ENCODE measurements at regions not wholly inside any gene's neighbourhood (a gene's known extent, or its start where the extent isn't known, plus 50 kb on each side); places are given as distances from the start of the nearest gene placed in this dataset.
A peak's percentile ranks its signal among the peaks of the same experiment; 100 is the strongest.

DNA sequence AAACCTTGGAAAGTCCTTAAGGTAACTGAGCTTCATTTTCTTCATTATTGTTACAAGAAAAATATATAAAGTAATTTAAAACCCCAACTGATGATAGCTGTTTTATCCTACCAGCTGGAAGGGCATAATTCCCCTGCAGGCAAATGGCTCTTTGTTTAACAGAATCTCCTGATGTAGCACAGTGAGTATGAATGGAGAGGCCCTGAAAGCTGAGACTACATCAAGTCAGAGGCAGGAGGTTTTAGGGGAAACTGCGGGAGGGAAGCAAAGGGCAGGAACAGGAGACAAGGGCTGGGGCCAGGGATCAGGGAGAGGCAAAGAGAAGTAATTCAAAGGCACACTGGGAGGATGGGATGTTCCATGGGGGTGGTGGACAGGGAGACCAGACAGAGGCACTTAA is 119.0 kb upstream of the LRFN2 start:
- Histone ChIP-seq H3K4me1 (peaks cover 16 to 100% (median 100%) of the 10 kb centered on the region in 10 experiments), H3K9ac (peak overlapping the region in 3 of 11 experiments; percentile 29 to 79 (median 73); a peak in 5 of 22 replicates), H3K27me3 (peaks cover 0 to 15% (median 0%) of the 10 kb centered on the region in 11 experiments; a peak in 4 of 22 replicates), H3K4me3 (no peak overlapping the region), H3K36me3 (no peaks in the 10 kb centered on the region), H4K20me1 (no peaks in the 10 kb centered on the region), H3K9me3 (replicated peaks in 1 of 11) (peaks cover 0 to 6% (median 0%) of the 10 kb centered on the region in 11 experiments; a peak in 2 of 22 replicates), H3K27ac (peak overlapping the region in 6 of 11 experiments; percentile 30 to 89 (median 78); a peak in 11 of 22 replicates), H3K4me2 (peak overlapping the region in 8 of 11 experiments; percentile 65 to 96 (median 90); a peak in 16 of 22 replicates)
- no peak for TF ChIP-seq Cebpa-rat (IDR thresholded peaks at IDR 0.05)

DNA sequence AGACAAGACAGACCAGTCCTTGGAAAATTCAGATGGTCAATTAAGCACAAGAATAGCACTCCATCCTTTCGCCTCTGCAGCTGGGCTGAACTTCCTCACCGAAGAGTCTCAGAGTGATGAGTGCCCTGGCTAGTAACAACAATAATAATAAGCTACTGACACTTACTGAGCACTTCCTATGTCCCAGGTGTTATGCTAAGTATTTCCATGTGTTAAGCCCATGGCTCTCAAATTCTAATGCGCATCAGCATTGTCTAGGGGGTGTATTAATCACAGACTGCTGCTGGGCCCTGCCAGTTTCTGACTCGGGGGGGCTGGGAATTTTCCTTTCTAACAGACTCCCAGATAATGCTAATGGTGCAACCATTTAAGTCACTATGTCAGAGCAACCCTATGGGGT is 118.2 kb upstream of the LRFN2 start:
- peak overlapping the region in 4 of 11 experiments; percentile 29 to 79 (median 66); a peak in 6 of 22 replicates for H3K9ac ChIP-seq

DNA sequence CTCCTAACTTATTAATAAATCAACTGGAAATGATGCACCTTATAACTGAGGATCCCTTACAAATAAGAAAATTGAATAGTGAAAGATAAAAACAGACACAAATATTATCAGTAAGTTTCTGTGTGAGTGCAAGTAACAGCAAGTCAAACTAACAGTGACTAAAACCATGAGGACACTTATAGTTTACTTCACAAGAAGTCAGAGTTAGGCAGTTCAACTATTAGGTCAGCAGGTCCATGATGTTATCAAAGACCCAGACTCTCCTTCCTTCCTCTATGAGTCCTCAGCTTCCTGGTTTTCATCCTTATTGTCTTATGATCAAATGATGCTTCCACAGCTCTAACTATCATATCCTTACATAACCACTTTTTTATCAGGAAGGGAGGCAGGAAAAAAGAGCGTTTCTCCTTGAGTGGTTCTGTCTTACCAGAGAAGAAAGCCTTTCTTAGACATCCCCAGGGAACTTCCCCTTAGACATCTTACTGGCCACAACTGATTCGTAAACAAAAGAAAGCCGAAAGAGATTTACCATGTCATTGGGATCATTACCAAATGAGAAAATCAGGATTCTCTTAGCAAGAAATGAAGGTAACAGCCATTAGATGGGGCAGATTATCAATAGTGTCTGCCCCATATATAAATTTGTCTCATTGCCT is 114.3 kb upstream of the LRFN2 start:
- Histone ChIP-seq H4K20me1 (no peaks in the 10 kb centered on the region), H3K4me1 (peaks cover 9 to 100% (median 98%) of the 10 kb centered on the region in 10 experiments; a peak in 18 of 20 replicates), H3K4me3 (peak overlapping the region in 4 of 10 experiments; percentile 1 to 67 (median 38); a peak in 5 of 20 replicates), H3K4me2 (peak overlapping the region; percentile 22 to 96 (median 86)), H3K27ac (peak overlapping the region in 9 of 11 experiments; percentile 9 to 89 (median 61); a peak in 16 of 22 replicates), H3K36me3 (no peaks in the 10 kb centered on the region), H3K9ac (peak overlapping the region in 5 of 11 experiments; percentile 1 to 75 (median 28); a peak in 4 of 22 replicates), H3K27me3 (peaks cover 0 to 15% (median 0%) of the 10 kb centered on the region in 11 experiments; a peak in 4 of 22 replicates), H3K9me3 (replicated peaks in 1 of 11) (no peaks in the 10 kb centered on the region)
- TF ChIP-seq Cebpa-rat (IDR thresholded peaks at IDR 0.05): no peak

More for the DNA sequence above, 118.2 kb upstream of the LRFN2 start:
- Histone ChIP-seq H3K36me3 (no peaks in the 10 kb centered on the region), H4K20me1 (no peaks in the 10 kb centered on the region), H3K9me3 (replicated peaks in 1 of 11) (peaks cover 0 to 6% (median 0%) of the 10 kb centered on the region in 11 experiments; a peak in 2 of 22 replicates), H3K27me3 (peaks cover 0 to 15% (median 0%) of the 10 kb centered on the region in 11 experiments; a peak in 4 of 22 replicates), H3K27ac (peak overlapping the region in 6 of 11 experiments; percentile 30 to 89 (median 73); a peak in 10 of 22 replicates), H3K4me3 (0 out of 20 replicates have a peak overlapping the region, but pooled peaks of 1 of the 10 experiments have one; percentile 65), H3K4me2 (peak overlapping the region in 10 of 11 experiments; percentile 2 to 96 (median 88); a peak in 17 of 22 replicates), H3K4me1 (peaks cover 14 to 100% (median 100%) of the 10 kb centered on the region in 10 experiments)
- TF ChIP-seq Cebpa-rat (IDR thresholded peaks at IDR 0.05): no peak

DNA sequence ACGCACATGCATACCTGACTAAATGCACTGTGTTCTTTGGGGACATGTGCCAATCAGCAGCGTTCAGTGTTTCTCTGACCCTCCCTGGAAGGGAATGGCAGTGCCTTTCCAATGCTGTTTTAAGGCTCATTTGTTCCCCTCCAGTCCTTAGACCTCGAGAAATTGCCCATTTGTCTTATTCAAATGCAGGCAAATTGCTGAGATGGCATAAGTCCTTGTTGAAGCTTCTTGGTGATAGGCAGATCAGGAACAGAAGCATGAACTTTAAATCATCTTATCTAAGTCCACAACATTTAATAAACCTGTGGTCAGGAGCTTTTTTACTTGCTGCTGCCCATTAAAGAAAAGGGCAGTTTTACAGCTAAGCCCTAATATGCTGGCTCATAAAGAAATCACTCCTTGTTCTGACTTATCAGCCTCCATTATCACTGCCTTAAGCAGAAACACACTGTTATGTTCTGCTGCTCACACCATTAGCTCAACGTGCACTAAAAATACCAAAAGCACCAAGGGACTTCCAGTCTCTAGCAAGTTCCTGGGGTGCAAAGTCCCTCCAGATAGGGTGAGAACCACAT is 112.9 kb upstream of the LRFN2 start:
- no peaks in the 10 kb centered on the region for H3K9me3 ChIP-seq (replicated peaks in 1 of 11)
- no peaks in the 10 kb centered on the region for H3K36me3 ChIP-seq
- peak overlapping the region in 4 of 11 experiments; percentile 2 to 81 (median 18); a peak in 7 of 22 replicates for H3K27ac ChIP-seq
- H3K4me3 ChIP-seq: no peak overlapping the region
- peak overlapping the region in 9 of 11 experiments; percentile 24 to 96 (median 89); a peak in 17 of 22 replicates for H3K4me2 ChIP-seq
- H3K4me1 ChIP-seq: peaks cover 17 to 100% (median 98%) of the 10 kb centered on the region in 10 experiments
- no peak for TF ChIP-seq Cebpa-rat (IDR thresholded peaks at IDR 0.05)
- H3K9ac ChIP-seq: peak overlapping the region in 2 of 11 experiments; percentile 1 to 3; a peak in 1 of 22 replicates
- H3K27me3 ChIP-seq: peaks cover 0 to 15% (median 0%) of the 10 kb centered on the region in 11 experiments; a peak in 4 of 22 replicates
- H4K20me1 ChIP-seq: no peaks in the 10 kb centered on the region

DNA sequence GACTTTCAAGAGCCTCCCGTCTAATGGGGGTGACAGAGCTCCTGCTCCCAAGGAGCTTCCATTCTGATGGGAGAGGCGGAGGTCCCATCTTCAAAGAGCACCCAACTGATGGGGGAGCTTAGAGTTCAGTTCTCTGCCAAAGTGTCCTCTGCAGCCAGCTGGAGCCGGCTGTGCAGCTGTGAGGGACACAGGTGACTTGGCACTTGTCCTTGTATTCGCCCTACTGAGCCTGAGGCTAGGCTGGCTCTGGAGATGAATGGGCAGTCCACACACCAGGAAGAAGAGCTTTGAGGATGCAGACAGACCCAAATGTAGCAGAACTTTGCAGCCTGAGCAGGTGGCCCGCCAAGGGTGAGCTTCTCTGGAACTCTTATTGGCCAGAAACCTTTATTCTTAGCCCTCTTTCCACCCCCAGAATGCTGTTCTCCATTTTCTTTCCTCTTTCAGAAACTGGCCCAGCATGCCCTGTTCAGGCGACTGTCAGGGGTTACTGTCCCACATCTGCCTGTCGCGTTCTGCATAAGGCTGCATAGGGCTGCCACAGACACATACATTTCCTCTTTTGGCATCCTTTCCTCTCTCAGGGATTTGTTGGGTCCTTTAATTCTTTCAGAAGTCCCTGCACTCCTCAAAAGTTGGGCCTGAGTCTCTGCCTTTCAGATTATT is 108.7 kb upstream of the LRFN2 start:
- peaks cover 14 to 79% (median 72%) of the 10 kb centered on the region in 10 experiments for H3K4me1 ChIP-seq
- H3K9me3 ChIP-seq (replicated peaks in 1 of 11): no peaks in the 10 kb centered on the region
- peak overlapping the region; percentile 35 to 96 (median 72) for H3K4me2 ChIP-seq
- no peaks in the 10 kb centered on the region for H3K36me3 ChIP-seq
- peak overlapping the region in 2 of 11 experiments; percentile 24 to 38; a peak in 2 of 22 replicates for H3K9ac ChIP-seq
- no peaks in the 10 kb centered on the region for H4K20me1 ChIP-seq
- H3K4me3 ChIP-seq: peak overlapping the region in 2 of 10 experiments; percentile 16 to 32; a peak in 3 of 20 replicates
- peak overlapping the region in 8 of 11 experiments; percentile 0 to 54 (median 30); a peak in 12 of 22 replicates for H3K27ac ChIP-seq
- no peak for TF ChIP-seq Cebpa-rat (IDR thresholded peaks at IDR 0.05)
- no peaks in the 10 kb centered on the region for H3K27me3 ChIP-seq

DNA sequence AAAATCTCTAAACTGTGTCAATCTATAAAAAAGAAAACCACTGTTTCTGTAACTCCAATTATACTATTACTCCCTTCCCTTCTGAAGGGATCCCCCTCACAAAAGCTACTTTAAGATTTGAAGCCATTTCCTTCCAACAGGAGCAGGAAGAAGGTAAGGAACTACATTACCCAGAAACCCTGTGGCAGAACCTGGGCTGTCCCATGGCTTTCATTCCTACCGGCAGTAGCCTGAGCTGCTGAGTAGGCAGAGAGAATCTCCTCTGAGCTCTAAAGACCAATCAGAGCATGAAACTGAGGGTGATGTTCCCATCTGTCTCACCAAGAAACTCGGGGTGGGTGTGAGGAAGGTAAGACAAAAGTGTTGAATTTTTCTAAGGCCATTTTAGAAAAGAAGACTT is 108.0 kb upstream of the LRFN2 start:
- H3K36me3 ChIP-seq: no peaks in the 10 kb centered on the region
- no peaks in the 10 kb centered on the region for H4K20me1 ChIP-seq
- peaks cover 14 to 77% (median 69%) of the 10 kb centered on the region in 10 experiments for H3K4me1 ChIP-seq
- H3K4me3 ChIP-seq: peak overlapping the region in 2 of 10 experiments; percentile 16 to 32; a peak in 1 of 20 replicates
- H3K9me3 ChIP-seq (replicated peaks in 1 of 11): no peaks in the 10 kb centered on the region
- peak overlapping the region in 2 of 11 experiments; percentile 24 to 38; a peak in 1 of 22 replicates for H3K9ac ChIP-seq
- no peak for TF ChIP-seq Cebpa-rat (IDR thresholded peaks at IDR 0.05)
- peak overlapping the region in 8 of 11 experiments; percentile 0 to 54 (median 30); a peak in 12 of 22 replicates for H3K27ac ChIP-seq
- peak overlapping the region; percentile 35 to 96 (median 72); a peak in 21 of 22 replicates for H3K4me2 ChIP-seq
- H3K27me3 ChIP-seq: no peaks in the 10 kb centered on the region

DNA sequence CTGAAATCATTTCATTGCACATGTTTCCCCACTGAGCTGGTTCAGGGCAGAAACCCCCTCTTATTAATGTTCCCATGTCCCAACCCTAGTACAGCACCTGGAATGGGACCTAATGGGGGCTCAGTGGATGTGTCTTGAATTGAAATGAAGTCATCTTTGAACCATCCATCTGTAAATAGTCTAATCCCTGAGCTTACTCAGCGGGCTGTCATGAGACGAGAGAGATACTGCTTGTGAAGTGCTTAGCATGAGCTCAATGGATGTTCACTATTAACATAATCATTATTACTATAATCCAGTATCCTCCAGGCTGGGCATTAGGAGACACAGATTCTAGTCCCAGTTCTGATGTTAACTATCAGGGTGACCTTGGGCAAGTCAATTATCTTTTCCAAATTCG is 106.6 kb upstream of the LRFN2 start:
- no peaks in the 10 kb centered on the region for H4K20me1 ChIP-seq
- no peak for TF ChIP-seq Cebpa-rat (IDR thresholded peaks at IDR 0.05)
- no peaks in the 10 kb centered on the region for H3K9me3 ChIP-seq (replicated peaks in 1 of 11)
- H3K9ac ChIP-seq: no peak overlapping the region
- no peak overlapping the region for H3K27ac ChIP-seq
- peaks cover 14 to 75% (median 59%) of the 10 kb centered on the region in 10 experiments for H3K4me1 ChIP-seq
- H3K4me2 ChIP-seq: no peak overlapping the region; a peak in 1 of 22 replicates
- no peaks in the 10 kb centered on the region for H3K36me3 ChIP-seq
- no peaks in the 10 kb centered on the region for H3K27me3 ChIP-seq
- H3K4me3 ChIP-seq: no peak overlapping the region

DNA sequence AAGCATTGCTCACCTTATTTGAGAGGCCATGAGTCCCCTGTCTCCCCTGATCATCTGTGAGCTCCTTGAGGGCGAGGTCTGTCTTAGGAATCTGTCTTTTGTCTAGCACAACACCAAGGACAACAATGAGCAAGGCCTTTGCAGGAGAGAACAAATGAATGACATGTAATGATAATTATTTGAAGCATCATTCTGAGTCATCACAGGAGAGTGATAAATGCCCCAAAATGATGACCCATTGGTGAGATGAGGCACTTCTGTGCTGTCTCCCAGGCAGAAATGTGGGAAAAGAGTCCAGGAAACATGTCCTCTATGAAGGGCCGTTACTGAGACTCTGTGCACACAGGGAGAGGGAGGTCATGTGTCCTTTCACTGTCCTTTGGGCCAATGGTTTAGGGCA is 105.2 kb upstream of the LRFN2 start:
- Histone ChIP-seq H3K9ac (no peak overlapping the region), H4K20me1 (no peaks in the 10 kb centered on the region), H3K27ac (no peak overlapping the region), H3K27me3 (no peaks in the 10 kb centered on the region), H3K4me1 (peaks cover 14 to 62% (median 44%) of the 10 kb centered on the region in 10 experiments), H3K4me3 (no peak overlapping the region), H3K4me2 (peak overlapping the region in 8 of 11 experiments; percentile 5 to 41 (median 20); a peak in 8 of 22 replicates), H3K9me3 (replicated peaks in 1 of 11) (no peaks in the 10 kb centered on the region), H3K36me3 (no peaks in the 10 kb centered on the region)
- no peak for TF ChIP-seq Cebpa-rat (IDR thresholded peaks at IDR 0.05)

Data from BLaER1 treated with 17β-estradiol and CSF1 and Interleukin-3, amounts not matched to agents 10 nM and 100 nM (cell line).